GM12878 (cell line): ENCODE measurements at regions not wholly inside any gene's neighbourhood (a gene's known extent, or its start where the extent isn't known, plus 50 kb on each side); places are given as distances from the start of the nearest gene placed in this dataset.

Experiments
- ATAC-seq: fragments of 200-7000 bp; cut with Tn5 transposase; 3 replicates; pipeline ENCODE4 v1.9.1; 2020; ENCODE audit warnings: mild to moderate bottlenecking, moderate library complexity
- BruUV-seq: library from RNA; stranded (reverse); fragments of 400-500 nt; replicated peaks from 2 replicates; lab custom pipeline; 2021; lab: Mats Ljungman, UMichigan
- CTCF ChIA-PET: fragments of 300-600 bp; sonication (Branson Sonifier 250); formaldehyde crosslinking; extraction: SDS; loops from one replicate; lab custom pipeline; 2021; ENCODE audit warnings: inconsistent platforms; lab: Yijun Ruan, JAX
- POLR2A ChIA-PET: fragments of 350-600 bp; formaldehyde crosslinking; extraction: SDS; loops from one replicate; lab custom pipeline; 2021; ENCODE audit warnings: inconsistent platforms; lab: Charles Lee
- RAD21 ChIA-PET: fragments of 300-600 bp; sonication (Branson Sonifier 250); formaldehyde crosslinking; loops from one replicate; lab custom pipeline; 2023; ENCODE audit warnings: antibody characterized with exemption; ENCODE audit not compliant: unreplicated experiment; lab: Charles Lee
- SMC1A ChIA-PET: fragments of 300-600 bp; sonication (Branson Sonifier 250); formaldehyde crosslinking; loops from one replicate; lab custom pipeline; 2023; ENCODE audit not compliant: unreplicated experiment, uncharacterized antibody; lab: Charles Lee
- DNase-seq: peaks from one replicate; pipeline ENCODE4 v3.0.0-alpha.2; 2011; ENCODE audit warnings: low read depth, low spot score
- FAIRE-seq: peaks from 3 replicates; lab custom pipeline; 2011; peaks lifted over from hg19 to GRCh38; lab: Jason Lieb, UNC
- H2AFZ ChIP-seq: 2 replicates; pipeline ENCODE4 v1.6.0; 2011; ENCODE audit warnings: low read depth, low read length, control low read depth; ENCODE audit not compliant: control insufficient read depth
- H3K27ac ChIP-seq: 2 replicates; pipeline ENCODE4 v1.5.1; 2011; ENCODE audit warnings: control low read depth; ENCODE audit not compliant: control insufficient read depth, insufficient read depth
- H3K27me3 ChIP-seq, 2 experiments: replicated peaks in 1 of 2; 2 replicates each; pipeline versions ENCODE4 v1.6.0 to v1.6.1; 2011; ENCODE audit warnings: low read length in 1 of 2; ENCODE audit not compliant: control insufficient read depth in 2 of 2, insufficient read depth in 2 of 2
- H3K36me3 ChIP-seq, 2 experiments: 2 replicates each; pipeline ENCODE4 v1.5.1; 2011; ENCODE audit warnings: low read length in 1 of 2; ENCODE audit not compliant: control insufficient read depth in 2 of 2, insufficient read depth in 2 of 2
- H3K4me1 ChIP-seq: 2 replicates; pipeline ENCODE4 v1.6.1; 2011; ENCODE audit warnings: mild to moderate bottlenecking, low read length, moderate library complexity, mixed read lengths; ENCODE audit not compliant: control insufficient read depth, insufficient read depth
- H3K4me2 ChIP-seq: 2 replicates; pipeline ENCODE4 v1.6.0; 2011; ENCODE audit warnings: control low read depth; ENCODE audit not compliant: control insufficient read depth, insufficient read depth
- H3K4me3 ChIP-seq: fragments of 200-600 bp; sonication (generic); 2 replicates; pipeline ENCODE4 v1.5.1; 2016
- H3K79me2 ChIP-seq: 2 replicates; pipeline ENCODE4 v1.6.0; 2011; ENCODE audit warnings: low read length; ENCODE audit not compliant: control insufficient read depth, insufficient read depth
- H3K9ac ChIP-seq: 2 replicates; pipeline ENCODE4 v1.8.0; 2011; ENCODE audit warnings: low read length, control low read depth, mixed read lengths; ENCODE audit not compliant: control insufficient read depth, insufficient read depth
- H3K9me3 ChIP-seq: replicated peaks from 3 replicates; pipeline ENCODE4 v1.5.1; 2011; ENCODE audit warnings: mild to moderate bottlenecking, low read length; ENCODE audit not compliant: control insufficient read depth, insufficient read depth
- H4K20me1 ChIP-seq: 2 replicates; pipeline ENCODE4 v1.6.0; 2011; ENCODE audit not compliant: control insufficient read depth, insufficient read depth
- BHLHE40 ChIP-seq, 2 experiments: fragments of 450-650 bp in 1 of 2; IDR thresholded peaks; 2 replicates each; pipeline ENCODE4 v1.6.1; 2011 to 2017; ENCODE audit warnings: low read depth in 2 of 2, borderline replicate concordance in 1 of 2, improper control_type of control experiment in 1 of 2, low read length in 1 of 2, mild to moderate bottlenecking in 1 of 2
- ESRRA ChIP-seq: IDR thresholded peaks from 2 replicates; pipeline ENCODE4 v1.6.1; 2012; ENCODE audit warnings: mild to moderate bottlenecking, low read length, improper control_type of control experiment
- FOS ChIP-seq: IDR thresholded peaks from 3 replicates; pipeline ENCODE4 v1.6.1; 2011; ENCODE audit warnings: borderline replicate concordance; ENCODE audit not compliant: insufficient read length; ENCODE audit errors: extremely low read depth
- HSF1 ChIP-seq: fragments of 150-350 bp; IDR thresholded peaks from 2 replicates; pipeline ENCODE4 v1.6.1; 2014; ENCODE audit warnings: mild to moderate bottlenecking, low read depth, low read length
- KDM1A ChIP-seq: fragments of 200-600 bp; sonication (generic); IDR thresholded peaks from 2 replicates; pipeline ENCODE4 v1.6.1; 2016; ENCODE audit warnings: borderline replicate concordance
- NR2F1 ChIP-seq: fragments of 450-650 bp; conservative IDR thresholded peaks from 2 replicates; pipeline ENCODE4 v1.6.1; 2017; ENCODE audit warnings: mild to moderate bottlenecking
- PML ChIP-seq: IDR thresholded peaks from 2 replicates; pipeline ENCODE4 v1.6.1; 2012; ENCODE audit warnings: low read length, inconsistent platforms
- ZNF274 ChIP-seq: IDR thresholded peaks from one replicate; pipeline ENCODE4 v1.8.0; 2011; ENCODE audit not compliant: insufficient read length, insufficient read depth
- WGBS: methylation state at CpG from one replicate; pipeline ENCODE4 v1.1.6; 2016; ENCODE audit warnings: low lambda C conversion rate; ENCODE audit not compliant: insufficient replicate concordance, insufficient coverage; ENCODE audit errors: missing lambda C conversion rate; 5-methylcytosine and 5-hydroxymethylcytosine counted together
- in situ Hi-C: fragments of 300-500 bp; cut with MboI; formaldehyde crosslinking; loops from 9 replicates; pipeline ENCODE4 v1.14.3; 2018; ENCODE audit warnings: mixed read lengths
- intact Hi-C: fragments of 100-400 bp; cut with micrococcal nuclease; formaldehyde crosslinking; loops from one replicate; pipeline ENCODE4 v1.14.2; 2022; ENCODE audit not compliant: unreplicated experiment

- Histone ChIP-seq H2AFZ (peak overlapping the region; percentile 5), H3K27me3 (no peaks in the 10 kb centered on the region), H3K36me3 (no peaks in the 10 kb centered on the region), H3K79me2 (no peaks in the 10 kb centered on the region), H3K4me3 (no peak overlapping the region), H3K4me2 (no peak overlapping the region), H3K4me1 (peaks cover 6% of the 10 kb centered on the region; the same call in 1 of the 2 replicates), H4K20me1 (no peaks in the 10 kb centered on the region), H3K27ac (no peak overlapping the region), H3K9ac (no peak overlapping the region), H3K9me3 (peaks cover 2% of the 10 kb centered on the region; the same call in 1 of the 3 replicates)
- FAIRE-seq (no peak), ATAC-seq (no peak), DNase-seq (no peak)
- no TSS peak for BruUV-seq
- RAD21 ChIA-PET: no interaction called here
- CTCF ChIA-PET: interaction anchor here (1.7 kb wide), 1 partner anchor 10 kb away, joined by 3 read pairs; no protein-coding TSS in a partner anchor
- TF ChIP-seq HSF1 (no peak), ESRRA (no peak), NR2F1 (no peak), KDM1A (no peak), PML (no peak), ZNF274 (no peak), BHLHE40 (IDR thresholded peaks at IDR 0.05; ENCODE audit: borderline replicate concordance in 1 of 2, low read depth in 2 of 2, low read length in 1 of 2) (no peak), FOS (no peak)
- in situ Hi-C loops: no loop called here
- 60% methylated on average over 5 of the region's 5 CpGs for WGBS
- SMC1A ChIA-PET: interaction anchor here (1.4 to 2.8 kb wide), 5 partner anchors 9 to 38 kb away, joined by 3 to 11 read pairs (median 3); no protein-coding TSS in a partner anchor
- intact Hi-C loops: no loop called here
- POLR2A ChIA-PET: interaction anchor here (0.6 kb wide), 1 partner anchor 493 kb away, joined by 4 read pairs; no protein-coding TSS in a partner anchor
Observed at GRCh38 chr15:95884276-95884675, 446.2 kb upstream of the NR2F2 start.
